ENCODE measurements at regions not wholly inside any gene's neighbourhood (a gene's known extent, or its start where the extent isn't known, plus 50 kb on each side); places are given as distances from the start of the nearest gene placed in this dataset.

GRCh38 chr11:32172041-32172847, 81.4 kb downstream of the RCN1 start:
- Histone ChIP-seq H3K9me2 (ENCODE audit: insufficient read depth) (no peaks in the 10 kb centered on the region), H4K20me1 (replicated peaks; ENCODE audit: insufficient read depth) (no peaks in the 10 kb centered on the region), H3K36me3 (ENCODE audit: insufficient read depth) (no peaks in the 10 kb centered on the region), H3K4me1 (ENCODE audit: insufficient read depth) (no peaks in the 10 kb centered on the region), H3K4me3 (no peak overlapping the region), H3F3A (replicated peaks; ENCODE audit: low read depth) (no peaks in the 10 kb centered on the region), H3K79me2 (replicated peaks; ENCODE audit: insufficient read depth) (no peaks in the 10 kb centered on the region), H3K27ac (ENCODE audit: low read depth) (no peak overlapping the region), H3K27me3 (ENCODE audit: insufficient read depth) (no peaks in the 10 kb centered on the region), H3K4me2 (no peak overlapping the region), H2AFZ (peak overlapping the region; percentile 74)
- no peaks in the 10 kb centered on the region for H3K27me3 Mint-ChIP-seq (ENCODE audit: insufficient read depth, low read depth, poor library complexity)
- H3K9me3 Mint-ChIP-seq = no peaks in the 10 kb centered on the region
- no peak for DNase-seq (ENCODE audit: low spot score)
- no peaks in the 10 kb centered on the region for H3K36me3 Mint-ChIP-seq (ENCODE audit: low read depth)
- no peak for TF ChIP-seq NANOG (IDR thresholded peaks at IDR 0.05; ENCODE audit: borderline replicate concordance)
- TF ChIP-seq ZNF462 (CRISPR knock-in tag; IDR thresholded peaks at IDR 0.05) = no peak
- no peak for TF ChIP-seq ZNF114 (CRISPR knock-in tag; IDR thresholded peaks at IDR 0.05)
- no peak for ATAC-seq
- peaks cover 11% of the 10 kb centered on the region for H3K4me1 Mint-ChIP-seq
- no peak overlapping the region for H3K27ac Mint-ChIP-seq
- H3K4me3 Mint-ChIP-seq = no peak overlapping the region

Data from GM23338 (cell line).